A549 (cell line): ENCODE measurements at regions not wholly inside any gene's neighbourhood (a gene's known extent, or its start where the extent isn't known, plus 50 kb on each side); places are given as distances from the start of the nearest gene placed in this dataset.

ENCODE experiments used
- ATAC-seq, 2 experiments: fragments of 200-7000 bp in 1 of 2; fragments of >200 bp in 1 of 2; cut with Nextera tagmentation in 1 of 2; cut with Tn5 transposase in 1 of 2; 3 replicates each; pipeline versions ENCODE4 v1.8.0 to v1.9.1; 2018 to 2020; ENCODE audit warnings: mild to moderate bottlenecking in 1 of 2, moderate library complexity in 1 of 2
- CTCF ChIA-PET: fragments of 300-600 bp; sonication (Branson Sonifier 250); formaldehyde crosslinking; extraction: SDS; loops from one replicate; lab custom pipeline; 2021; ENCODE audit warnings: antibody characterized with exemption, inconsistent platforms; lab: Yijun Ruan, JAX
- POLR2A ChIA-PET: fragments of 350-600 bp; formaldehyde crosslinking; extraction: SDS; loops from one replicate; lab custom pipeline; 2021; ENCODE audit warnings: antibody characterized with exemption, inconsistent platforms; lab: Yijun Ruan, JAX
- DNase-seq, 2 experiments: peaks; one replicate each; pipeline versions ENCODE4 v3.0.0 to v3.0.0-alpha.2; 2011 to 2016; ENCODE audit warnings: low read depth in 1 of 2, low spot score in 1 of 2
- FAIRE-seq: peaks from 2 replicates; lab custom pipeline; 2011; peaks lifted over from hg19 to GRCh38; lab: Jason Lieb, UNC
- H3K27ac ChIP-seq, 2 experiments: fragments of >200 bp; sonication (Bioruptor Twin); formaldehyde crosslinking; 3 replicates each; pipeline ENCODE4 v1.5.1; 2016 to 2017
- H3K4me1 ChIP-seq: fragments of >200 bp; sonication (Bioruptor Twin); formaldehyde crosslinking; 3 replicates; pipeline ENCODE4 v1.6.1; 2016
- H3K4me2 ChIP-seq: fragments of >200 bp; sonication (Bioruptor Twin); formaldehyde crosslinking; 3 replicates; pipeline ENCODE4 v1.6.1; 2016
- H3K4me3 ChIP-seq: fragments of >200 bp; sonication (Bioruptor Twin); formaldehyde crosslinking; 3 replicates; pipeline ENCODE4 v1.5.1; 2016
- H3K9me3 ChIP-seq: fragments of >200 bp; sonication (Bioruptor Twin); formaldehyde crosslinking; 3 replicates; pipeline ENCODE4 v1.6.1; 2016
- BCL3 ChIP-seq: fragments of >200 bp; sonication (Bioruptor Twin); formaldehyde crosslinking; IDR thresholded peaks from 3 replicates; pipeline ENCODE4 v1.6.1; 2016
- BHLHE40 ChIP-seq: IDR thresholded peaks from 2 replicates; pipeline ENCODE4 v1.6.1; 2012; ENCODE audit warnings: low read depth, low read length, inconsistent platforms
- CBX2 ChIP-seq: fragments of 200-600 bp; sonication (generic); IDR thresholded peaks from 2 replicates; pipeline ENCODE4 v1.6.1; 2016; ENCODE audit warnings: low read depth, mild to moderate bottlenecking, borderline replicate concordance
- CBX8 ChIP-seq: fragments of 200-600 bp; sonication (generic); IDR thresholded peaks from 2 replicates; pipeline ENCODE4 v1.6.1; 2016
- CEBPB ChIP-seq, 2 experiments: fragments of >200 bp in 1 of 2; sonication (Bioruptor Twin) in 1 of 2; formaldehyde crosslinking in 1 of 2; IDR thresholded peaks; 2 replicates each; pipeline ENCODE4 v1.6.1; 2012 to 2016
- CHD2 ChIP-seq: fragments of 150-350 bp; IDR thresholded peaks from 2 replicates; pipeline ENCODE4 v1.6.1; 2014; ENCODE audit warnings: low read length; ENCODE audit not compliant: partially characterized antibody
- EHF ChIP-seq: fragments of 250-450 bp; sonication (Bioruptor Pico); IDR thresholded peaks from 2 replicates; pipeline ENCODE4 v1.5.0; 2020; ENCODE audit warnings: mild to moderate bottlenecking
- EHMT2 ChIP-seq: fragments of 200-600 bp; sonication (generic); IDR thresholded peaks from 2 replicates; pipeline ENCODE4 v1.6.1; 2016; ENCODE audit warnings: antibody characterized with exemption, low read depth, mild to moderate bottlenecking, moderate library complexity
- EP300 ChIP-seq, 2 experiments: fragments of >200 bp; sonication (Bioruptor Twin); formaldehyde crosslinking; IDR thresholded peaks; 2 replicates in 1 of 2; 3 replicates in 1 of 2; pipeline ENCODE4 v1.6.1; 2016 to 2017
- ESRRA ChIP-seq: fragments of 150-350 bp; IDR thresholded peaks from 2 replicates; pipeline ENCODE4 v1.6.1; 2014; ENCODE audit warnings: mild to moderate bottlenecking, low read length, borderline replicate concordance
- FOSL2 ChIP-seq, 2 experiments: fragments of 450-650 bp in 1 of 2; fragments of >200 bp in 1 of 2; sonication (Bioruptor Twin) in 1 of 2; formaldehyde crosslinking; IDR thresholded peaks; 2 replicates each; pipeline versions ENCODE4 v1.5.0 to v1.6.1; 2016 to 2020; ENCODE audit warnings: mild to moderate bottlenecking in 1 of 2, moderate library complexity in 1 of 2
- GATA3 ChIP-seq: IDR thresholded peaks from 2 replicates; pipeline ENCODE4 v1.6.1; 2012; ENCODE audit warnings: borderline replicate concordance
- HOXB5 ChIP-seq: fragments of 250-450 bp; sonication (Bioruptor Pico); IDR thresholded peaks from 2 replicates; pipeline ENCODE4 v1.5.0; 2020; ENCODE audit warnings: mild to moderate bottlenecking, moderate library complexity
- JUN ChIP-seq, 2 experiments: fragments of >200 bp; sonication (Bioruptor Twin); formaldehyde crosslinking; IDR thresholded peaks; 2 replicates in 1 of 2; 3 replicates in 1 of 2; pipeline ENCODE4 v1.6.1; 2016 to 2017
- KDM1A ChIP-seq: fragments of 200-600 bp; sonication (generic); IDR thresholded peaks from 2 replicates; pipeline ENCODE4 v1.6.1; 2016; ENCODE audit warnings: low read depth, mild to moderate bottlenecking
- MAZ ChIP-seq: fragments of 150-350 bp; IDR thresholded peaks from 2 replicates; pipeline ENCODE4 v1.6.1; 2014; ENCODE audit warnings: antibody characterized with exemption, low read depth, low read length, borderline replicate concordance
- NPAS2 ChIP-seq: fragments of 250-450 bp; sonication (Bioruptor Pico); IDR thresholded peaks from 2 replicates; pipeline ENCODE4 v1.8.0; 2022; ENCODE audit warnings: mild to moderate bottlenecking, moderate library complexity, borderline replicate concordance
- PHF8 ChIP-seq: fragments of 200-600 bp; sonication (generic); IDR thresholded peaks from 2 replicates; pipeline ENCODE4 v1.6.1; 2016; ENCODE audit warnings: low read depth, mild to moderate bottlenecking, antibody characterized with exemption, moderate library complexity, borderline replicate concordance
- RNF2 ChIP-seq: fragments of 200-600 bp; sonication (generic); IDR thresholded peaks from 2 replicates; pipeline ENCODE4 v1.6.1; 2016; ENCODE audit warnings: low read depth, mild to moderate bottlenecking, antibody characterized with exemption, moderate library complexity, borderline replicate concordance
- SMC3 ChIP-seq: fragments of >200 bp; sonication (Bioruptor Twin); formaldehyde crosslinking; IDR thresholded peaks from 3 replicates; pipeline ENCODE4 v1.6.1; 2018; ENCODE audit warnings: inconsistent platforms
- SREBF2 ChIP-seq: fragments of 450-650 bp; IDR thresholded peaks from 2 replicates; pipeline ENCODE4 v1.6.1; 2014; ENCODE audit warnings: mild to moderate bottlenecking, moderate library complexity
- USF2 ChIP-seq: fragments of 450-650 bp; IDR thresholded peaks from 2 replicates; pipeline ENCODE4 v1.6.1; 2014; ENCODE audit warnings: antibody characterized with exemption
- ZC3H11A ChIP-seq: fragments of 450-650 bp; IDR thresholded peaks from 2 replicates; pipeline ENCODE4 v1.6.1; 2014; ENCODE audit warnings: antibody characterized with exemption, mild to moderate bottlenecking
- ZFP36 ChIP-seq: fragments of 450-650 bp; IDR thresholded peaks from 2 replicates; pipeline ENCODE4 v1.6.1; 2014; ENCODE audit warnings: borderline replicate concordance; ENCODE audit not compliant: partially characterized antibody
- ZNF302 ChIP-seq: fragments of 250-450 bp; sonication (Bioruptor Pico); IDR thresholded peaks from 2 replicates; pipeline ENCODE4 v1.9.0; 2021; ENCODE audit warnings: inconsistent platforms, mild to moderate bottlenecking, moderate library complexity
- WGBS: methylation state at CpG from one replicate; pipeline ENCODE4 v1.1.6; 2017; ENCODE audit errors: missing lambda C conversion rate; 5-methylcytosine and 5-hydroxymethylcytosine counted together

GRCh38 chr6:144617191-144617590 lies 332.1 kb downstream of the UTRN start (continued):
- TF ChIP-seq KDM1A (no peak), ESRRA (no peak), BCL3 (no peak), CHD2 (no peak), ZFP36 (no peak), NPAS2 (no peak), RNF2 (no peak), USF2 (no peak)

GRCh38 chr6:144617708-144618107 lies 332.6 kb downstream of the UTRN start:
- H3K4me2 ChIP-seq: no peak overlapping the region
- ChIA-PET POLR2A (no interaction called here), CTCF (interaction anchor here (0.9 to 1.4 kb wide), 3 partner anchors 11 to 34 kb away, joined by 3 to 4 read pairs (median 3); no protein-coding TSS in a partner anchor)
- H3K9me3 ChIP-seq: no peaks in the 10 kb centered on the region
- DNase-seq (no peak), FAIRE-seq (no peak), ATAC-seq (no peak)
- 78% methylated on average over 4 of the region's 4 CpGs for WGBS
- TF ChIP-seq NPAS2: no peak
- TF ChIP-seq EHMT2: no peak
- no peak for TF ChIP-seq HOXB5
- no peak for TF ChIP-seq CBX8
- no peak for TF ChIP-seq EP300 (IDR thresholded peaks at IDR 0.05)
- no peak for TF ChIP-seq SREBF2
- TF ChIP-seq MAZ: no peak
- no peak for TF ChIP-seq BCL3
- TF ChIP-seq RNF2: no peak
- no peak for TF ChIP-seq ZNF302 (CRISPR knock-in tag)
- no peak for TF ChIP-seq ESRRA
- TF ChIP-seq GATA3: no peak
- TF ChIP-seq CBX2: no peak
- no peak for TF ChIP-seq PHF8
- TF ChIP-seq SMC3: no peak
- TF ChIP-seq USF2: no peak
- no peak for TF ChIP-seq ZC3H11A
- TF ChIP-seq EHF: no peak
- no peak for TF ChIP-seq ZFP36
- no peak for TF ChIP-seq CEBPB (IDR thresholded peaks at IDR 0.05)
- no peak overlapping the region for H3K4me3 ChIP-seq
- no peak overlapping the region for H3K27ac ChIP-seq
- H3K4me1 ChIP-seq: no peaks in the 10 kb centered on the region

GRCh38 chr6:144619966-144620365 lies 334.8 kb downstream of the UTRN start:
- no peak overlapping the region for H3K4me2 ChIP-seq
- 91% methylated on average over 2 of the region's 2 CpGs for WGBS
- no peak for DNase-seq

More at GRCh38 chr6:144619966-144620365, 334.8 kb downstream of the UTRN start:
- FAIRE-seq (no peak), ATAC-seq (no peak)
- CTCF ChIA-PET: no interaction called here
- no peak for TF ChIP-seq FOSL2 (IDR thresholded peaks at IDR 0.05)
- TF ChIP-seq FOSL2 (CRISPR knock-in tag; IDR thresholded peaks at IDR 0.05): no peak
- TF ChIP-seq PHF8: no peak
- TF ChIP-seq HOXB5: no peak
- no peak for TF ChIP-seq BHLHE40
- TF ChIP-seq JUN (IDR thresholded peaks at IDR 0.05): no peak
- no peaks in the 10 kb centered on the region for H3K9me3 ChIP-seq
- H3K27ac ChIP-seq: no peak overlapping the region
- H3K4me1 ChIP-seq: no peaks in the 10 kb centered on the region
- H3K4me3 ChIP-seq: no peak overlapping the region
- POLR2A ChIA-PET: no interaction called here
